ENCODE measurements at regions not wholly inside any gene's neighbourhood (a gene's known extent, or its start where the extent isn't known, plus 50 kb on each side); places are given as distances from the start of the nearest gene placed in this dataset.

DNA sequence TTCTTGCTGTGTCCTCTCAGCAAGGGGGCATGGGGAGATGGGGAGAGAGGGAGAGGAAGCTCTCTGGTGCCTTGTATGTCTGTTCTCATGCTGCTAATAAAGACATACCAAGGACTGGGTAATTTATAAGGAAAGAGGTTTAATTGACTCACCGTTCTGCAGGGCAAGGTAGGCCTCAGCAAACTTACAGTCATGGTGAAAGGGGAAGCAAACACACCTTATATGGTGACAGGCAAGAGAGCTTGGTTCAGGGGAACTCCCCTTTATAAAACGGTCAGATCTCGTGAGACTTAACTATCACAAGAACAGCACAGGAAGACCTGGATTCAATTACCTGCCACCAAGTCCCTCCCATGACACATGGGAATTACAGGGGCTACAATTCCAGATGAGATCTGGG, 464.7 kb upstream of the CELF2 start:
- TF ChIP-seq POLR2AphosphoS5 (IDR thresholded peaks at IDR 0.05) (no peak), POLR2A (IDR thresholded peaks at IDR 0.05) (no peak)
- TF ChIP-seq, protein P1, sequence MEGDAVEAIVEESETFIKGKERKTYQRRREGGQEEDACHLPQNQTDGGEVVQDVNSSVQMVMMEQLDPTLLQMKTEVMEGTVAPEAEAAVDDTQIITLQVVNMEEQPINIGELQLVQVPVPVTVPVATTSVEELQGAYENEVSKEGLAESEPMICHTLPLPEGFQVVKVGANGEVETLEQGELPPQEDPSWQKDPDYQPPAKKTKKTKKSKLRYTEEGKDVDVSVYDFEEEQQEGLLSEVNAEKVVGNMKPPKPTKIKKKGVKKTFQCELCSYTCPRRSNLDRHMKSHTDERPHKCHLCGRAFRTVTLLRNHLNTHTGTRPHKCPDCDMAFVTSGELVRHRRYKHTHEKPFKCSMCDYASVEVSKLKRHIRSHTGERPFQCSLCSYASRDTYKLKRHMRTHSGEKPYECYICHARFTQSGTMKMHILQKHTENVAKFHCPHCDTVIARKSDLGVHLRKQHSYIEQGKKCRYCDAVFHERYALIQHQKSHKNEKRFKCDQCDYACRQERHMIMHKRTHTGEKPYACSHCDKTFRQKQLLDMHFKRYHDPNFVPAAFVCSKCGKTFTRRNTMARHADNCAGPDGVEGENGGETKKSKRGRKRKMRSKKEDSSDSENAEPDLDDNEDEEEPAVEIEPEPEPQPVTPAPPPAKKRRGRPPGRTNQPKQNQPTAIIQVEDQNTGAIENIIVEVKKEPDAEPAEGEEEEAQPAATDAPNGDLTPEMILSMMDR (IDR thresholded peaks at IDR 0.05): no peak
- H3K4me3 ChIP-seq: no peak overlapping the region
- H3K27me3 ChIP-seq (replicated peaks; ENCODE audit: insufficient read depth): no peaks in the 10 kb centered on the region
- H3K9me3 ChIP-seq: no peaks in the 10 kb centered on the region
- no peak for DNase-seq (ENCODE audit: low spot score)
- no peak overlapping the region for H3K27ac ChIP-seq
- H3K4me1 ChIP-seq (replicated peaks): no peaks in the 10 kb centered on the region
- intact Hi-C loops (cut with DNase I): no loop called here
- WGBS: 72% methylated on average over 3 of the region's 3 CpGs
- no peaks in the 10 kb centered on the region for H3K36me3 ChIP-seq

DNA sequence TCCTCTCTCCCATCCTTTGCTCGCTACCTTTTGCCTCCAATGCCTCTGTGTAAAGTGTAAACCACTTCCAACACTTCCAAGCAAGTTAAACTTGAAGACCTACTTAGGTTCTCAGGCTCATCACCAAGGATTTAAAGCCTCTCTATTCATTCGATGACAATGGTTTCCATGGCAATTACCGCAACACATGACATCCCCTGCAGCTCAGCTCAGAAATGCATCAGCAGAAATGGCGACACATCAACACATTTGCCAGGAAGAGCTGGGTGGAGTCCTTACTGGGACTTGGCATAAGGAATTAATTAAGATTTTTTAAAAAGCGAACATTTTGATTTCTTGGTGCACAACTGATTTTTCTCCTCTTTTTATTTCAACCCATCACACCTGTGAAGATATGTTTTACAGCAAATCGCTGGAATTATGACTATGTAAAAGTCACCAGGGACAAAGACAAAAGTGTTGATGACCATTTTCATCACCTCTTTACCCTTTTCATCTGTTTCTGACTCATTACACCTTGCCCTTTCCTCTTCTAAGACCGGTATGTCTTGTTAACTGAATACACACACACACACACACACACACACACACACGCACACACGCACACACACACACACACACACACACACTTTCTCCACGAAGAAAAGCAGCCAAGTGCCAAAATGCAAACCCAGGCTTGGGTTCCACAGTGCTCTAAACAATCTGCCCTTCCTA, 453.4 kb upstream of the CELF2 start:
- 61% methylated on average over 10 of the region's 10 CpGs for WGBS
- H3K4me1 ChIP-seq (replicated peaks): no peaks in the 10 kb centered on the region
- no peak overlapping the region for H3K27ac ChIP-seq
- DNase-seq (ENCODE audit: low spot score): no peak
- H3K9me3 ChIP-seq: no peaks in the 10 kb centered on the region
- H3K4me3 ChIP-seq: no peak overlapping the region
- H3K27me3 ChIP-seq (replicated peaks; ENCODE audit: insufficient read depth): no peaks in the 10 kb centered on the region
- no peaks in the 10 kb centered on the region for H3K36me3 ChIP-seq
- TF ChIP-seq, protein P1 (IDR thresholded peaks at IDR 0.05): no peak
- no peak for TF ChIP-seq POLR2AphosphoS5 (IDR thresholded peaks at IDR 0.05)
- TF ChIP-seq POLR2A (IDR thresholded peaks at IDR 0.05): no peak
- intact Hi-C loops (cut with DNase I): no loop called here

DNA sequence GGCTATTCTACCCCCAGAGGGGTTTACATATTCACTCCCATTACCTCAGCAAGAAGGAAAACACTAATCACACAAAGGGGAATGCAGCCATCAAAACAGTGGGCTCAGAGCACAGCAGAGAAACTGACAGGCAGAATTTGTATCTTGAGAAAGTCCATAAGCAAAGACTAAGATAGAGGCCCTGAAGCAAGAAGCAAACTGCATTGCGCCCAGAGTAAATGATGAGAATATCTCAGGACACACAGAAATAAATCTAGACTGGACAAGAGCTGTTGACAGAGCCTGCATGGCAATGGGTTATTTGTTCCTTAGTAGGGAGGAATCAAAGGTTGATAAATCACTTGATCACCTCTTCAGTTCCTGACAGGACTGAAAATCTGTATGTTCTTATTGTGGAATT, 440.7 kb upstream of the CELF2 start:
- Histone ChIP-seq H3K9me3 (no peaks in the 10 kb centered on the region), H3K27me3 (replicated peaks; ENCODE audit: insufficient read depth) (no peaks in the 10 kb centered on the region), H3K36me3 (no peaks in the 10 kb centered on the region), H3K27ac (no peak overlapping the region), H3K4me1 (replicated peaks) (no peaks in the 10 kb centered on the region), H3K4me3 (no peak overlapping the region)
- TF ChIP-seq, protein P1 (IDR thresholded peaks at IDR 0.05): no peak
- TF ChIP-seq POLR2A (IDR thresholded peaks at IDR 0.05): no peak
- no peak for TF ChIP-seq POLR2AphosphoS5 (IDR thresholded peaks at IDR 0.05)
- 94% methylated on average over 1 of the region's 1 CpG for WGBS
- DNase-seq (ENCODE audit: low spot score): no peak
- intact Hi-C loops (cut with DNase I): no loop called here

DNA sequence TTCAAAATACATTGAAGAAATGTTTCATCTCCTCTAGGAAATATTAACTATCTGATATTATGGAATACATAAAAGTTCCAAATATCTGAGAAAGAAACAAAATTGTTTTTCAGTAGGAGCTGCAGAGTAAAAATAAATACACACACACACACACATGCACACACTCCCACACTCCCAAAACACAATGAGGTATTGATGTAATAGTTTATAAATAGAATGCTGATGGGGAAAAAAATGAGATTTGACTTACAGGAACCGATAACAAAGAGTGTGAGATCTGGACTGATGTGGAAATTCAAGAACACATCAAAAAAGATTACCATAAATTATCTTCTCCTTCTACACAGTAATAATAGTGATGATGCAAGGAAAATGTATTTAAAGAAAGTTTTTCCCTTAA, 438.0 kb upstream of the CELF2 start:
- H3K36me3 ChIP-seq: no peaks in the 10 kb centered on the region
- no peak overlapping the region for H3K27ac ChIP-seq
- H3K9me3 ChIP-seq: no peaks in the 10 kb centered on the region
- no peak for TF ChIP-seq POLR2AphosphoS5 (IDR thresholded peaks at IDR 0.05)
- TF ChIP-seq, protein P1 (IDR thresholded peaks at IDR 0.05): no peak
- TF ChIP-seq POLR2A (IDR thresholded peaks at IDR 0.05): no peak
- intact Hi-C loops (cut with DNase I): no loop called here
- no peak for DNase-seq (ENCODE audit: low spot score)
- no peaks in the 10 kb centered on the region for H3K27me3 ChIP-seq (replicated peaks; ENCODE audit: insufficient read depth)
- H3K4me3 ChIP-seq: no peak overlapping the region
- H3K4me1 ChIP-seq (replicated peaks): no peaks in the 10 kb centered on the region
- 80% methylated on average over 1 of the region's 1 CpG for WGBS

DNA sequence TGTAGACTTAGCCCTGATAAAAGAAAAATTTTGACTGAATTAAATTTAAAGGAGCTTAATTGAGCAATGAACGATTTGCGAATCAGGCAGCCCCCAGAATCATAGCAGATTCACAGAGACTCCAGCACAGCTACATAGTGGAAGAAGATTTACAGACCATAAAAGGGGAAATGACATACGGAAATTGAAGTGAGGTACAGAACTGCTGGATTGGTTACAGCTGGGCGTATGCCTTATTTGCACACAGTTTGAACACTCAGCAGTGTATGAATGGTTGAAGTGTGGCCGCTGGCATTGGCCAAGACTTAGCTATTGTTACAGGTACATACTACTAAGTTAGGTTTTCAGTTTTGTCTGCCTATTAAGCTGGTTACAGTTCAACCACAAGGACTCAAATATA, 433.5 kb upstream of the CELF2 start:
- intact Hi-C loops (cut with DNase I): no loop called here
- Histone ChIP-seq H3K4me3 (no peak overlapping the region), H3K36me3 (no peaks in the 10 kb centered on the region), H3K27ac (no peak overlapping the region), H3K9me3 (no peaks in the 10 kb centered on the region), H3K27me3 (replicated peaks; ENCODE audit: insufficient read depth) (no peaks in the 10 kb centered on the region), H3K4me1 (replicated peaks) (no peaks in the 10 kb centered on the region)
- no peak for TF ChIP-seq POLR2AphosphoS5 (IDR thresholded peaks at IDR 0.05)
- TF ChIP-seq, protein P1 (IDR thresholded peaks at IDR 0.05): no peak
- TF ChIP-seq POLR2A (IDR thresholded peaks at IDR 0.05): no peak
- DNase-seq (ENCODE audit: low spot score): no peak
- WGBS: 68% methylated on average over 5 of the region's 5 CpGs
